ENCODE measurements at regions not wholly inside any gene's neighbourhood (a gene's known extent, or its start where the extent isn't known, plus 50 kb on each side); places are given as distances from the start of the nearest gene placed in this dataset.

DNA sequence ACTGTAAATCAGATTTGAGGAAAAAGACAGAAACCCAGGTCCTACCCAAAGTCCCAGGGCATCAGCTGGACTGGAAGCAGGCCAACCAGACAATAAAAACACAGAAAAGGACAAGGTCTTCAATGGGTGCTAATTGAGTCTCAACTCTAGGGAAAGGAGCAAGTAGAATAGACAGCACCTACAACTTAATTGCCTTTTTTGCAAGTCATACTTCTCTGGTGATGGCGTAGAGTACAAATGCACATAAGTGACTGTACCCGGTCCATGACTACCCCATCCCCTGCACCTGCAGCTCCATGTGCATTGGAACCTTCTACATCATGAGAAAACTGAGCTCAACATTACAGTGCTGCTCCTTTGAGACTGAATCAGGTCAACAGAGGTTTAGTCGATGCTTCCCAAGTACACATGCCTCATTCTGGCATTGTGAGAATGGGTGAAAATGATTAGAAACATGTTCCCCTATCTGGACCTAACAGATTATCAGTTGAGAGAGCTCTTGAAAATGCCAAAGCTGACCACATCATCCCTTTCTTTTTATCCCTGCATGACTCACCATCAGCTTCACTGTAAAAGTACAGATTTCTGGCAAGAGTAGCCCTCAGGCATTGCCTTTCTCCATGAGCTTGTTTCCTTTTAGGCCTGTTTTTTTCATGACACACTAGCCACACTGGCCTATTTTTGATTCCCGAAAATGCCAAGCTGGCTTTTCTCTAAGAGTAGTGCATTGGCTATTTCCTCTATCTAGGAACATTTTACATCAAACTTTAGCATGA lies 298.3 kb downstream of the HS3ST1 start:
- Histone ChIP-seq H3K9me3 (ENCODE audit: control insufficient read depth, low read length) (peaks cover 6% of the 10 kb centered on the region), H3K4me3 (ENCODE audit: low read length) (no peak overlapping the region), H3K27me3 (ENCODE audit: control insufficient read depth, insufficient read depth, low read length, poor library complexity, severe bottlenecking) (no peaks in the 10 kb centered on the region), H3K9ac (ENCODE audit: extremely low read depth, low read length, poor library complexity, severe bottlenecking) (no peak overlapping the region), H3K36me3 (ENCODE audit: control insufficient read depth, insufficient read depth, low read length) (no peaks in the 10 kb centered on the region), H3K27ac (ENCODE audit: low read depth, low read length) (no peak overlapping the region), H3K4me1 (ENCODE audit: control insufficient read depth, insufficient read depth, low read length) (no peaks in the 10 kb centered on the region)
- Mint-ChIP-seq H3K4me3 (no peak overlapping the region), H3K27me3 (ENCODE audit: insufficient read depth) (no peaks in the 10 kb centered on the region), H3K36me3 (ENCODE audit: low read depth) (peaks cover 11% of the 10 kb centered on the region), H3K27ac (no peak overlapping the region), H3K9me3 (peaks cover 6% of the 10 kb centered on the region), H3K4me1 (peaks cover 11% of the 10 kb centered on the region)
- WGBS, 2 experiments (ENCODE audit: insufficient coverage in 1 of 2, insufficient read length in 1 of 2), result 83 to 87% methylated on average over 4 of the region's 4 CpGs
- TF ChIP-seq, protein P1, sequence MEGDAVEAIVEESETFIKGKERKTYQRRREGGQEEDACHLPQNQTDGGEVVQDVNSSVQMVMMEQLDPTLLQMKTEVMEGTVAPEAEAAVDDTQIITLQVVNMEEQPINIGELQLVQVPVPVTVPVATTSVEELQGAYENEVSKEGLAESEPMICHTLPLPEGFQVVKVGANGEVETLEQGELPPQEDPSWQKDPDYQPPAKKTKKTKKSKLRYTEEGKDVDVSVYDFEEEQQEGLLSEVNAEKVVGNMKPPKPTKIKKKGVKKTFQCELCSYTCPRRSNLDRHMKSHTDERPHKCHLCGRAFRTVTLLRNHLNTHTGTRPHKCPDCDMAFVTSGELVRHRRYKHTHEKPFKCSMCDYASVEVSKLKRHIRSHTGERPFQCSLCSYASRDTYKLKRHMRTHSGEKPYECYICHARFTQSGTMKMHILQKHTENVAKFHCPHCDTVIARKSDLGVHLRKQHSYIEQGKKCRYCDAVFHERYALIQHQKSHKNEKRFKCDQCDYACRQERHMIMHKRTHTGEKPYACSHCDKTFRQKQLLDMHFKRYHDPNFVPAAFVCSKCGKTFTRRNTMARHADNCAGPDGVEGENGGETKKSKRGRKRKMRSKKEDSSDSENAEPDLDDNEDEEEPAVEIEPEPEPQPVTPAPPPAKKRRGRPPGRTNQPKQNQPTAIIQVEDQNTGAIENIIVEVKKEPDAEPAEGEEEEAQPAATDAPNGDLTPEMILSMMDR (conservative IDR thresholded peaks at IDR 0.05), result no peak
- no peak for DNase-seq

DNA sequence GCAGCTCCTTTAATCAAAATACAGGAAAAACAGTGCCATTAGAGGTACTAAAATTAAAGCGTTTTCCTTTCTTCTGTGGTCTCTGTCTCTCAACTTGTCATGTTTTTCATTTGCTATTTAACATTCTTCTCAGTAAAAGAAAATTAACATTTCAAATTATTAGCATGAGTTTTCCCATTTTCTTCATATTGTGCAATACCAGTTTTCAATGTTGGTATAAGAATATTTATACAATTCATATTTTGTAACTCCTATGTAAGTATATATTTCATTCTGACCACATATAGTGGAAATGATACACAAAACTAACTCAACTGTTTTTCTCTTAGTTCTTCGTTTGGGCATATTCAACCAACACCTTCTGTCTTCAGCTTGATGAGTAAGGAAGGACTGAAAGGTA lies 308.3 kb downstream of the HS3ST1 start:
- no peaks in the 10 kb centered on the region for H3K4me1 ChIP-seq (ENCODE audit: control insufficient read depth, insufficient read depth, low read length)
- no peak overlapping the region for H3K4me3 ChIP-seq (ENCODE audit: low read length)
- no peaks in the 10 kb centered on the region for H3K36me3 ChIP-seq (ENCODE audit: control insufficient read depth, insufficient read depth, low read length)
- Mint-ChIP-seq H3K4me3 (no peak overlapping the region), H3K4me1 (peaks cover 7% of the 10 kb centered on the region), H3K36me3 (ENCODE audit: low read depth) (peaks cover 25% of the 10 kb centered on the region), H3K27me3 (ENCODE audit: insufficient read depth) (no peaks in the 10 kb centered on the region), H3K27ac (no peak overlapping the region), H3K9me3 (peaks cover 11% of the 10 kb centered on the region)
- no peak for DNase-seq
- H3K9me3 ChIP-seq (ENCODE audit: control insufficient read depth, low read length), result no peaks in the 10 kb centered on the region
- no peak overlapping the region for H3K27ac ChIP-seq (ENCODE audit: low read depth, low read length)
- no peaks in the 10 kb centered on the region for H3K27me3 ChIP-seq (ENCODE audit: control insufficient read depth, insufficient read depth, low read length, poor library complexity, severe bottlenecking)
- TF ChIP-seq, protein P1 (conservative IDR thresholded peaks at IDR 0.05), result no peak
- WGBS, 2 experiments (ENCODE audit: insufficient coverage in 1 of 2, insufficient read length in 1 of 2), result 94 to 100% methylated on average over 1 to 2 of the region's 2 CpGs
- H3K9ac ChIP-seq (ENCODE audit: extremely low read depth, low read length, poor library complexity, severe bottlenecking), result no peak overlapping the region

DNA sequence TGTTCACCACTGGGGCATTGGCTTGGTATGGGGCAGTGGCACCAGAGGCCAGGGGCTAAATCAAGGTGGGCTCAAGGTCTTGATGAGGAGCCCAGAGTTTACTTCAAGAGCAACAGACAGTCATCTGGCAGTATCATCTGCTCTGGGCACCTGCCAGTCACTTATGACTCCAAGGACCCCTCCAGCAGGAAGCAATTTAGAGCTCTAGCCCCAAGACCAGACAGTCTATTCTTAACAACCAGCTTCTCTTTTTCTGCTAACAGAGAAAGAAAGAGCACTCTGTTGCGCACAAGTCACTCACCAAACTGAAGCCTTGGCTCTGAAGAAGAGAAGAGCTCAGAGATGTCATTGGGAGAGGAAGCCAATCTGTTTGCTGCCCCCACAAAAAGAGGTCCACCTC lies 309.2 kb downstream of the HS3ST1 start:
- H3K4me3 Mint-ChIP-seq, result no peak overlapping the region
- no peaks in the 10 kb centered on the region for H3K9me3 ChIP-seq (ENCODE audit: control insufficient read depth, low read length)
- no peak overlapping the region for H3K4me3 ChIP-seq (ENCODE audit: low read length)
- peaks cover 3% of the 10 kb centered on the region for H3K4me1 Mint-ChIP-seq
- WGBS, 2 experiments (ENCODE audit: insufficient coverage in 1 of 2, insufficient read length in 1 of 2), result 100% methylated on average over 1 of the region's 1 CpG
- H3K9me3 Mint-ChIP-seq, result peaks cover 11% of the 10 kb centered on the region
- H3K27me3 ChIP-seq (ENCODE audit: control insufficient read depth, insufficient read depth, low read length, poor library complexity, severe bottlenecking), result no peaks in the 10 kb centered on the region
- H3K9ac ChIP-seq (ENCODE audit: extremely low read depth, low read length, poor library complexity, severe bottlenecking), result no peak overlapping the region
- H3K27me3 Mint-ChIP-seq (ENCODE audit: insufficient read depth), result no peaks in the 10 kb centered on the region
- no peak for DNase-seq
- H3K36me3 ChIP-seq (ENCODE audit: control insufficient read depth, insufficient read depth, low read length), result no peaks in the 10 kb centered on the region
- TF ChIP-seq, protein P1 (conservative IDR thresholded peaks at IDR 0.05), result no peak
- no peak overlapping the region for H3K27ac ChIP-seq (ENCODE audit: low read depth, low read length)
- H3K36me3 Mint-ChIP-seq (ENCODE audit: low read depth), result peaks cover 25% of the 10 kb centered on the region
- no peak overlapping the region for H3K27ac Mint-ChIP-seq
- H3K4me1 ChIP-seq (ENCODE audit: control insufficient read depth, insufficient read depth, low read length), result no peaks in the 10 kb centered on the region
